ENCODE measurements at regions not wholly inside any gene's neighbourhood (a gene's known extent, or its start where the extent isn't known, plus 50 kb on each side); places are given as distances from the start of the nearest gene placed in this dataset.
A peak's percentile ranks its signal among the peaks of the same experiment; 100 is the strongest.
"Not testable (repeated sequence)": the region's sequence is repeated elsewhere in the genome, so short reads cannot be mapped to it uniquely, and the experiment has no call there.

- DNase-seq, result no peak
Observed at GRCh38 chr1:214715126-214715525, 112.1 kb downstream of the CENPF start.

GRCh38 chr1:214717351-214717750, 114.4 kb downstream of the CENPF start:
- peak in 1 of 56 donors; percentile 0 for DNase-seq

- DNase-seq, result no peak
Observed at GRCh38 chr1:214718724-214719123, 115.7 kb downstream of the CENPF start.

- no peak for DNase-seq
Observed at GRCh38 chr1:214719207-214719606, 116.2 kb downstream of the CENPF start.

GRCh38 chr1:214720561-214720960, 117.6 kb downstream of the CENPF start:
- DNase-seq, result no peak

GRCh38 chr1:214727274-214727673, 124.3 kb downstream of the CENPF start:
- DNase-seq, result no peak

- no peak for DNase-seq
Observed at GRCh38 chr1:214739621-214740238, 136.7 kb downstream of the CENPF start.

- DNase-seq, result no peak
Observed at GRCh38 chr1:214740471-214740870, 137.5 kb downstream of the CENPF start.

GRCh38 chr1:214747050-214747635, 144.1 kb downstream of the CENPF start:
- DNase-seq, result no peak

- no peak for DNase-seq
Observed at GRCh38 chr1:214753236-214753852, 150.3 kb downstream of the CENPF start.

- DNase-seq, result no peak
Observed at GRCh38 chr1:214761030-214761429, 158.0 kb downstream of the CENPF start.

- DNase-seq, result no peak
Observed at GRCh38 chr1:214762902-214763301, 159.9 kb downstream of the CENPF start.

GRCh38 chr1:214764502-214764901, 161.5 kb downstream of the CENPF start:
- DNase-seq, result no peak

GRCh38 chr1:214767221-214767620, 164.2 kb downstream of the CENPF start:
- DNase-seq, result no peak

GRCh38 chr1:214769666-214770065, 166.7 kb downstream of the CENPF start:
- DNase-seq, result not testable (repeated sequence)

- no peak for DNase-seq
Observed at GRCh38 chr1:214777364-214777763, 174.4 kb downstream of the CENPF start.

GRCh38 chr1:214791961-214792360, 189.0 kb downstream of the CENPF start:
- no peak for DNase-seq

GRCh38 chr1:214792527-214793186, 189.7 kb downstream of the CENPF start:
- no peak for DNase-seq

GRCh38 chr1:214793708-214794107, 190.7 kb downstream of the CENPF start:
- DNase-seq, result no peak

GRCh38 chr1:214801191-214801590, 198.2 kb downstream of the CENPF start:
- DNase-seq, result no peak

GRCh38 chr1:214808845-214809460, 206.0 kb downstream of the CENPF start:
- DNase-seq, result no peak

- DNase-seq, result no peak
Observed at GRCh38 chr1:214816603-214817002, 213.6 kb downstream of the CENPF start.
